ENCODE measurements at regions not wholly inside any gene's neighbourhood (a gene's known extent, or its start where the extent isn't known, plus 50 kb on each side); places are given as distances from the start of the nearest gene placed in this dataset.
"Not testable (repeated sequence)": the region's sequence is repeated elsewhere in the genome, so short reads cannot be mapped to it uniquely, and the experiment has no call there.

GRCh38 chr5:126684656-126685442 lies 84.1 kb downstream of the PHAX start:
- TF ChIP-seq EZH2 (IDR thresholded peaks at IDR 0.05; ENCODE audit: low read length, missing control alignments); CTCF (conservative IDR thresholded peaks at IDR 0.05 in 1 of 2, IDR thresholded peaks at IDR 0.05 in 1 of 2; ENCODE audit: low read depth in 1 of 2, low read length in 2 of 2): not testable (repeated sequence)

Measured in fibroblast of lung (primary cell).